Activated CD4-positive, alpha-beta memory T cell treated with anti-CD3 and anti-CD28 coated beads, Interleukin-2, amount 10 ng/mL, durations not matched to agents 7 days and 5 days (primary cell): ENCODE measurements at regions not wholly inside any gene's neighbourhood (a gene's known extent, or its start where the extent isn't known, plus 50 kb on each side); places are given as distances from the start of the nearest gene placed in this dataset.

Experiments
- CTCF ChIA-PET: fragments of 350-600 bp; sonication (Branson Sonifier 250); formaldehyde crosslinking; loops from one replicate; lab custom pipeline; 2021; ENCODE audit warnings: antibody characterized with exemption, inconsistent platforms; lab: Charles Lee
- POLR2A ChIA-PET: fragments of 350-600 bp; sonication (Branson Sonifier 250); formaldehyde crosslinking; loops from one replicate; lab custom pipeline; 2021; ENCODE audit warnings: antibody characterized with exemption; lab: Charles Lee
- DNase-seq: peaks from one replicate; pipeline ENCODE4 v3.0.0-alpha.2; 2020
- H3K27ac Mint-ChIP-seq: one replicate; pipeline ENCODE4 v1.8.0; 2021; ENCODE audit warnings: mild to moderate bottlenecking, mixed read lengths
- H3K27me3 Mint-ChIP-seq: one replicate; pipeline ENCODE4 v1.8.0; 2021; ENCODE audit warnings: mixed read lengths
- H3K36me3 Mint-ChIP-seq: one replicate; pipeline ENCODE4 v1.8.0; 2021; ENCODE audit warnings: low read depth, mixed read lengths
- H3K4me1 Mint-ChIP-seq: one replicate; pipeline ENCODE4 v1.8.0; 2021; ENCODE audit warnings: mixed read lengths
- H3K4me3 Mint-ChIP-seq: one replicate; pipeline ENCODE4 v1.8.0; 2021; ENCODE audit warnings: mild to moderate bottlenecking, mixed read lengths
- H3K9me3 Mint-ChIP-seq: one replicate; pipeline ENCODE4 v1.8.0; 2021; ENCODE audit warnings: mixed read lengths

DNA sequence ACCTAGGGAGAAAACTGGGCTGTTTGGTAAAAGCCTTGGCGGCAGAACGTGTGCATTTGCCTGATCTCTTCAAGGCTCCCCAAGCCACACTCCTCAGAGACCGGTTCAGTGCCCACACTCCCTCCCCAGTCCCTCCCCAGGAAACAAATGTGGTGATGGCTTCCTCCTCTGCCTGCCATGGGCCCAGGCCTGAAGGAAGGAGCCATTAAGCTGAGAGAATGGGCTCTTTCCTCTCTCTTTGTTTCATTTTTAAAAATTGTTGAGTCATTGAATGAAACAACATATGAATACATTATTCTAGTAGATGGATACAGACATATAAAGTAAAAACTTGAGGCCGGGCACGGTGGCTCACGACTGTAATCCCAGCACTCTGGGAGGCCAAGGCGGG, 50.6 kb upstream of the YWHAQ start:
- CTCF ChIA-PET, result interaction anchor here (0.7 to 2.7 kb wide), 8 partner anchors 9 to 88 kb away, joined by 3 to 10 read pairs (median 4); no protein-coding TSS in a partner anchor
- POLR2A ChIA-PET, result interaction anchor here (0.6 to 2.9 kb wide), 19 partner anchors 9 to 161 kb away, joined by 3 to 17 read pairs (median 4); partner anchors contain the start of genes ADAM17 and YWHAQ
- no peak overlapping the region for H3K4me3 Mint-ChIP-seq

GRCh38 chr2:9685637-9686036, 54.8 kb upstream of the YWHAQ start:
- H3K9me3 Mint-ChIP-seq, result peaks cover 2% of the 10 kb centered on the region
- DNase-seq, result no peak
- peaks cover 3% of the 10 kb centered on the region for H3K27me3 Mint-ChIP-seq
- H3K27ac Mint-ChIP-seq, result no peak overlapping the region
- ChIA-PET CTCF (no interaction called here), POLR2A (no interaction called here)
- no peak overlapping the region for H3K4me3 Mint-ChIP-seq
- H3K4me1 Mint-ChIP-seq, result peaks cover 22% of the 10 kb centered on the region
- peaks cover 7% of the 10 kb centered on the region for H3K36me3 Mint-ChIP-seq

More for the DNA sequence above, 50.6 kb upstream of the YWHAQ start:
- peaks cover 13% of the 10 kb centered on the region for H3K36me3 Mint-ChIP-seq
- H3K9me3 Mint-ChIP-seq, result peaks cover 7% of the 10 kb centered on the region
- peaks cover 22% of the 10 kb centered on the region for H3K4me1 Mint-ChIP-seq
- peak overlapping the region; percentile 89 for H3K27ac Mint-ChIP-seq
- DNase-seq, result peak; percentile 70
- H3K27me3 Mint-ChIP-seq, result peaks cover 1% of the 10 kb centered on the region

GRCh38 chr2:9686061-9686460, 55.3 kb upstream of the YWHAQ start:
- no peak overlapping the region for H3K4me3 Mint-ChIP-seq
- CTCF ChIA-PET, result no interaction called here
- POLR2A ChIA-PET, result no interaction called here
- H3K27me3 Mint-ChIP-seq, result peaks cover 3% of the 10 kb centered on the region
- DNase-seq, result no peak
- no peaks in the 10 kb centered on the region for H3K9me3 Mint-ChIP-seq
- peaks cover 4% of the 10 kb centered on the region for H3K36me3 Mint-ChIP-seq
- peaks cover 19% of the 10 kb centered on the region for H3K4me1 Mint-ChIP-seq
- H3K27ac Mint-ChIP-seq, result no peak overlapping the region

DNA sequence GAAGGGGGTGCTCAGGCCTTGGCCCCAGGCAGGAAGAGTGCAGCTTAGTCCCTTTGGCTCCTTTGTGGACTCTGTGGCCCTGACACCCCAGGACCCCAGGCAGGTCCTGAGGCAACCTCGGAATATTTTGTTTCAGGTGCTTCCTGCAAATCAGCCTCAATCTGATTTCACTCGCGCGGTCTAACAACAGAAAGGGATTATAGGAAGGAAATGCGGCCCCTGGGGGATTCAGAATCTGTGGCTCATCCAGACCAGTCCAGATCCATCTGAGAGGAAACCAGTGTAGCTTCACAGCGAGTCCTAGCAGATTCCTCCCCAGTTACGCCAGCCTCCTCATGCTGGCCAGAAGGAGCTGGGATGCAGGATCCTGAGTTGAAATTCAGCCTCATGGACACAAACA, 59.5 kb upstream of the YWHAQ start:
- Mint-ChIP-seq H3K9me3 (no peaks in the 10 kb centered on the region), H3K27me3 (peaks cover 3% of the 10 kb centered on the region), H3K4me1 (peaks cover 31% of the 10 kb centered on the region), H3K4me3 (no peak overlapping the region), H3K27ac (peak overlapping the region; percentile 19), H3K36me3 (no peaks in the 10 kb centered on the region)
- CTCF ChIA-PET, result interaction anchor here (1.5 kb wide), 1 partner anchor 9 kb away, joined by 4 read pairs; no protein-coding TSS in a partner anchor
- POLR2A ChIA-PET, result interaction anchor here (1.2 to 3.4 kb wide), 4 partner anchors 8 to 134 kb away, joined by 6 to 11 read pairs (median 10); partner anchors contain the start of genes ADAM17 and YWHAQ
- DNase-seq, result no peak

GRCh38 chr2:9690716-9691498, 60.1 kb upstream of the YWHAQ start:
- DNase-seq, result no peak
- ChIA-PET CTCF (interaction anchor here (1.5 kb wide), 1 partner anchor 9 kb away, joined by 4 read pairs; no protein-coding TSS in a partner anchor), POLR2A (interaction anchor here (1.2 to 3.8 kb wide), 5 partner anchors 9 to 135 kb away, joined by 6 to 25 read pairs (median 10); partner anchors contain the start of genes ADAM17 and YWHAQ)
- H3K9me3 Mint-ChIP-seq, result no peaks in the 10 kb centered on the region
- no peak overlapping the region for H3K27ac Mint-ChIP-seq
- peaks cover 31% of the 10 kb centered on the region for H3K4me1 Mint-ChIP-seq
- no peaks in the 10 kb centered on the region for H3K36me3 Mint-ChIP-seq
- peaks cover 3% of the 10 kb centered on the region for H3K27me3 Mint-ChIP-seq
- no peak overlapping the region for H3K4me3 Mint-ChIP-seq

GRCh38 chr2:9692456-9693195, 61.8 kb upstream of the YWHAQ start:
- H3K4me3 Mint-ChIP-seq, result peak overlapping the region; percentile 36
- H3K9me3 Mint-ChIP-seq, result no peaks in the 10 kb centered on the region
- H3K27ac Mint-ChIP-seq, result peak overlapping the region; percentile 62
- ChIA-PET POLR2A (interaction anchor here (0.8 to 3.8 kb wide), 11 partner anchors 10 to 62 kb away, joined by 3 to 25 read pairs (median 5); partner anchors contain the start of gene YWHAQ), CTCF (interaction anchor here (1.1 to 1.8 kb wide), 2 partner anchors 10 to 12 kb away, joined by 4 to 7 read pairs; no protein-coding TSS in a partner anchor)
- no peaks in the 10 kb centered on the region for H3K36me3 Mint-ChIP-seq
- peaks cover 34% of the 10 kb centered on the region for H3K4me1 Mint-ChIP-seq
- DNase-seq, result peak; percentile 46
- H3K27me3 Mint-ChIP-seq, result no peaks in the 10 kb centered on the region

GRCh38 chr2:9693196-9693491, 62.3 kb upstream of the YWHAQ start:
- Mint-ChIP-seq H3K4me1 (peaks cover 39% of the 10 kb centered on the region), H3K4me3 (no peak overlapping the region), H3K27me3 (no peaks in the 10 kb centered on the region), H3K27ac (peak overlapping the region; percentile 62), H3K9me3 (no peaks in the 10 kb centered on the region), H3K36me3 (no peaks in the 10 kb centered on the region)
- peak; percentile 50 for DNase-seq
- ChIA-PET CTCF (interaction anchor here (1.1 to 1.8 kb wide), 2 partner anchors 10 to 12 kb away, joined by 4 to 7 read pairs; no protein-coding TSS in a partner anchor), POLR2A (interaction anchor here (0.8 to 3.8 kb wide), 11 partner anchors 9 to 63 kb away, joined by 3 to 25 read pairs (median 5); partner anchors contain the start of gene YWHAQ)

- Mint-ChIP-seq H3K9me3 (no peaks in the 10 kb centered on the region), H3K4me3 (no peak overlapping the region), H3K4me1 (peaks cover 42% of the 10 kb centered on the region), H3K27ac (peak overlapping the region; percentile 62), H3K36me3 (no peaks in the 10 kb centered on the region), H3K27me3 (no peaks in the 10 kb centered on the region)
- DNase-seq, result no peak
- POLR2A ChIA-PET, result interaction anchor here (1.1 to 3.8 kb wide), 7 partner anchors 9 to 63 kb away, joined by 3 to 25 read pairs (median 5); partner anchors contain the start of gene YWHAQ
- CTCF ChIA-PET, result interaction anchor here (1.8 kb wide), 1 partner anchor 11 kb away, joined by 7 read pairs; no protein-coding TSS in a partner anchor
Observed at GRCh38 chr2:9693646-9694045, 62.8 kb upstream of the YWHAQ start.

DNA sequence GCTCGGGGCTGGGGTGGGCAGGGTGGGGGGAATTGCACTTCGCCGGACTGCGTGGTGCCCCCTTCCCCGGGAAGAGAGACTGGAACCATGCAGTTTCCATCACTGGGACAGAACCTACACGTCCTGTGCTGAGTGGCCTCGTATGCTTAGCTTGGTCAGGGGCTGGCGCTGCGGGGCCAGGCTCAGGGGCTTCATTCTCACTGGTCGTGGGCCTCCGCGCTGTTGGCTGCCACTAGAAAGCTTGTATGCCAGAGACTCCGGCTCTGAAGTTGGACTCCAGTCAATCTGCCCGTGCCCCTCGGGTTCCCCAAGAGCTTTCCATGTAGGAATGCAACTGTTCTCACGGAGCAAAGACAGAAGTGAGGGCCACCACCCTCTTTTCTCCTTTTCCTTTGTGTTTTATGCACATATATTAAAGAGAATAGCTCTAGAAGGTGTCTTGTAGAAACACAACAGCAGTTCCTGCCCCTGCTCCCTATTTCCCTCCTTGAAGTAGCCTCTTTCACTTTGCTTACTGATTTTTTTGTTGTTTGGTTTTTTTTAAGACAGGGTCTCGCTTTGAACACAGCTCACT, 64.0 kb upstream of the YWHAQ start:
- POLR2A ChIA-PET, result interaction anchor here (0.7 to 3.8 kb wide), 5 partner anchors 8 to 220 kb away, joined by 3 to 25 read pairs (median 3); partner anchors contain the start of gene YWHAQ
- H3K36me3 Mint-ChIP-seq, result no peaks in the 10 kb centered on the region
- DNase-seq, result no peak
- H3K9me3 Mint-ChIP-seq, result no peaks in the 10 kb centered on the region
- no peaks in the 10 kb centered on the region for H3K27me3 Mint-ChIP-seq
- H3K4me1 Mint-ChIP-seq, result peaks cover 52% of the 10 kb centered on the region
- H3K4me3 Mint-ChIP-seq, result no peak overlapping the region
- CTCF ChIA-PET, result interaction anchor here (0.7 to 1.0 kb wide), 3 partner anchors 13 to 76 kb away, joined by 3 to 4 read pairs (median 3); no protein-coding TSS in a partner anchor
- H3K27ac Mint-ChIP-seq, result no peak overlapping the region

DNA sequence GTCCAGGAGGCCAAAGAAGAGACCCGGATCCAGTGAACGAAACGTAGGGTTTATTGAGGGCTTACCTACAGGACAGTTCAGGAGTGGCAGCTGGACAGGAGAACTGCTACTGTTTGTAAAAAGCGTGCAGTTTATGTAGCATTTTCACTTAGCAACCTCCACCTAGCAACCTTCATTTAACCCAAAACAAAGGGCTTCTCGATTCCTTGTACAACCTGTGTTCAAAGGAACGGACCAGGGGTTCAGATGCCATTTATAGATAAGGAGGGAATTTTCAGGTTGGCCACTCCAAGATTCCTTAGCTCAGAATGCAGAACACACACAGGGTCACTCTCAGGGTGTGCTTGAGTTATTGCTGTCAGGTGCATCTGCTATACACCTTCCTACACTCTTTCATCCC, 65.1 kb upstream of the YWHAQ start:
- Mint-ChIP-seq H3K9me3 (peaks cover 5% of the 10 kb centered on the region), H3K27me3 (no peaks in the 10 kb centered on the region), H3K36me3 (peaks cover 3% of the 10 kb centered on the region), H3K4me3 (no peak overlapping the region), H3K27ac (no peak overlapping the region), H3K4me1 (peaks cover 52% of the 10 kb centered on the region)
- ChIA-PET POLR2A (interaction anchor here (0.8 kb wide), 1 partner anchor 40 kb away, joined by 3 read pairs; no protein-coding TSS in a partner anchor), CTCF (interaction anchor here (1.0 kb wide), 1 partner anchor 41 kb away, joined by 3 read pairs; no protein-coding TSS in a partner anchor)
- no peak for DNase-seq

- no peaks in the 10 kb centered on the region for H3K27me3 Mint-ChIP-seq
- CTCF ChIA-PET, result no interaction called here
- POLR2A ChIA-PET, result interaction anchor here (1.0 to 1.2 kb wide), 2 partner anchors 66 to 142 kb away, joined by 3 read pairs; partner anchors contain the start of genes ADAM17 and YWHAQ
- no peak overlapping the region for H3K27ac Mint-ChIP-seq
- DNase-seq, result no peak
- peaks cover 8% of the 10 kb centered on the region for H3K9me3 Mint-ChIP-seq
- H3K4me3 Mint-ChIP-seq, result no peak overlapping the region
- H3K36me3 Mint-ChIP-seq, result peaks cover 9% of the 10 kb centered on the region
- peaks cover 58% of the 10 kb centered on the region for H3K4me1 Mint-ChIP-seq
Observed at GRCh38 chr2:9696731-9697130, 65.9 kb upstream of the YWHAQ start.

- CTCF ChIA-PET, result no interaction called here
- H3K27ac Mint-ChIP-seq, result peak overlapping the region; percentile 44
- peak; percentile 38 for DNase-seq
- no peak overlapping the region for H3K4me3 Mint-ChIP-seq
- peaks cover 14% of the 10 kb centered on the region for H3K36me3 Mint-ChIP-seq
- peaks cover 57% of the 10 kb centered on the region for H3K4me1 Mint-ChIP-seq
- POLR2A ChIA-PET, result interaction anchor here (1.2 kb wide), 1 partner anchor 67 kb away, joined by 3 read pairs; the partner anchor contains the start of gene YWHAQ
- no peaks in the 10 kb centered on the region for H3K27me3 Mint-ChIP-seq
- H3K9me3 Mint-ChIP-seq, result peaks cover 8% of the 10 kb centered on the region
Observed at GRCh38 chr2:9697909-9698308, 67.1 kb upstream of the YWHAQ start.
